Liver (tissue), 3 donors: ENCODE measurements at regions not wholly inside any gene's neighbourhood (a gene's known extent, or its start where the extent isn't known, plus 50 kb on each side); places are given as distances from the start of the nearest gene placed in this dataset.

Source experiments
- CTCF ChIP-seq: fragments of 150-350 bp; IDR thresholded peaks from 2 replicates; pipeline ENCODE4 v1.5.1; 2017; ENCODE audit warnings: improper control_type of control experiment, low read depth, low read length; ENCODE audit not compliant: missing input control
- EGR1 ChIP-seq, 2 donors: IDR thresholded peaks; 2 replicates each; pipeline ENCODE4 v1.6.1; 2016 to 2018; ENCODE audit warnings: antibody characterized with exemption in 2 of 2, low read depth in 2 of 2
- MAX ChIP-seq: IDR thresholded peaks from 2 replicates; pipeline ENCODE4 v1.6.1; 2016; ENCODE audit warnings: antibody characterized with exemption
- RAD21 ChIP-seq, 2 donors: IDR thresholded peaks; 2 replicates each; pipeline ENCODE4 v1.6.1; 2016; ENCODE audit warnings: antibody characterized with exemption in 2 of 2, mild to moderate bottlenecking in 2 of 2
- SP1 ChIP-seq: IDR thresholded peaks from 2 replicates; pipeline ENCODE4 v1.6.1; 2018; ENCODE audit warnings: antibody characterized with exemption, mild to moderate bottlenecking
- TAF1 ChIP-seq: conservative IDR thresholded peaks from 2 replicates; pipeline ENCODE4 v1.6.1; 2016; ENCODE audit warnings: antibody characterized with exemption, mild to moderate bottlenecking
- YY1 ChIP-seq: IDR thresholded peaks from 2 replicates; pipeline ENCODE4 v1.6.1; 2016; ENCODE audit warnings: antibody characterized with exemption, mild to moderate bottlenecking
- donor health status: healthy.
- donor health status: healthy.

GRCh38 chr2:200081811-200082210, 126.4 kb downstream of the MAIP1 start:
- TF ChIP-seq CTCF: no peak
- no peak for TF ChIP-seq EGR1 (IDR thresholded peaks at IDR 0.05; ENCODE audit: low read depth in 2 of 2)
- no peak for TF ChIP-seq MAX
- no peak for TF ChIP-seq RAD21 (IDR thresholded peaks at IDR 0.05)
- no peak for TF ChIP-seq YY1
- no peak for TF ChIP-seq TAF1
- no peak for TF ChIP-seq SP1
